Fibroblast of pulmonary artery (primary cell): ENCODE measurements at regions not wholly inside any gene's neighbourhood (a gene's known extent, or its start where the extent isn't known, plus 50 kb on each side); places are given as distances from the start of the nearest gene placed in this dataset.
"Not testable (repeated sequence)": the region's sequence is repeated elsewhere in the genome, so short reads cannot be mapped to it uniquely, and the experiment has no call there.

Experiments used
- DNase-seq: peaks from one replicate; pipeline ENCODE4 v3.0.0-alpha.2; 2010; ENCODE audit warnings: low read depth
- H3K4me3 ChIP-seq: replicated peaks from 2 replicates; pipeline ENCODE4 v1.5.1; 2011; ENCODE audit warnings: low read depth, mild to moderate bottlenecking, control low read depth, low read length, moderate library complexity
- TF ChIP-seq, protein P1 (sequence below): IDR thresholded peaks from 2 replicates; pipeline ENCODE4 v1.5.1; 2011; ENCODE audit warnings: mild to moderate bottlenecking, control low read depth, low read length, inconsistent platforms; ENCODE audit errors: missing control alignments

DNA sequence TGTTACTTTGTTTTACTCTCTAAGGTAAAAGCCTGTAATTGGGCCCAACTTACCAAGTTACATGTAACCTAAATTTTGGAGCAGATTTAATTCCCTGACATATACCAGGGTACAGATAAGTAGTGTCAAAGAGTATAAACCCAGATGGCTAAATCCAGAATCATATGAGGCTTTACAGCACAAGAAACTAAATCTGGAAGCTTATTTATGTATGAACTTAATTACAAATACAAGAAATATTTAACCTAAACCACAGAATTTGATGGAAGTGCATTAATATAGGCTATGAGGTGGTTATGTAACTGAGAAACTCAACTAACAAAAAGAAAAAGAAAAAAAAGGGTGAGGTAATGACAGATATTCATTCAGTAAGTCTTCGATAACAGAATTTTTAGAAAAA is 930.2 kb upstream of the ALCAM start:
- H3K4me3 ChIP-seq = no peak overlapping the region
- TF ChIP-seq, protein P1, sequence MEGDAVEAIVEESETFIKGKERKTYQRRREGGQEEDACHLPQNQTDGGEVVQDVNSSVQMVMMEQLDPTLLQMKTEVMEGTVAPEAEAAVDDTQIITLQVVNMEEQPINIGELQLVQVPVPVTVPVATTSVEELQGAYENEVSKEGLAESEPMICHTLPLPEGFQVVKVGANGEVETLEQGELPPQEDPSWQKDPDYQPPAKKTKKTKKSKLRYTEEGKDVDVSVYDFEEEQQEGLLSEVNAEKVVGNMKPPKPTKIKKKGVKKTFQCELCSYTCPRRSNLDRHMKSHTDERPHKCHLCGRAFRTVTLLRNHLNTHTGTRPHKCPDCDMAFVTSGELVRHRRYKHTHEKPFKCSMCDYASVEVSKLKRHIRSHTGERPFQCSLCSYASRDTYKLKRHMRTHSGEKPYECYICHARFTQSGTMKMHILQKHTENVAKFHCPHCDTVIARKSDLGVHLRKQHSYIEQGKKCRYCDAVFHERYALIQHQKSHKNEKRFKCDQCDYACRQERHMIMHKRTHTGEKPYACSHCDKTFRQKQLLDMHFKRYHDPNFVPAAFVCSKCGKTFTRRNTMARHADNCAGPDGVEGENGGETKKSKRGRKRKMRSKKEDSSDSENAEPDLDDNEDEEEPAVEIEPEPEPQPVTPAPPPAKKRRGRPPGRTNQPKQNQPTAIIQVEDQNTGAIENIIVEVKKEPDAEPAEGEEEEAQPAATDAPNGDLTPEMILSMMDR = no peak
- DNase-seq = no peak

DNA sequence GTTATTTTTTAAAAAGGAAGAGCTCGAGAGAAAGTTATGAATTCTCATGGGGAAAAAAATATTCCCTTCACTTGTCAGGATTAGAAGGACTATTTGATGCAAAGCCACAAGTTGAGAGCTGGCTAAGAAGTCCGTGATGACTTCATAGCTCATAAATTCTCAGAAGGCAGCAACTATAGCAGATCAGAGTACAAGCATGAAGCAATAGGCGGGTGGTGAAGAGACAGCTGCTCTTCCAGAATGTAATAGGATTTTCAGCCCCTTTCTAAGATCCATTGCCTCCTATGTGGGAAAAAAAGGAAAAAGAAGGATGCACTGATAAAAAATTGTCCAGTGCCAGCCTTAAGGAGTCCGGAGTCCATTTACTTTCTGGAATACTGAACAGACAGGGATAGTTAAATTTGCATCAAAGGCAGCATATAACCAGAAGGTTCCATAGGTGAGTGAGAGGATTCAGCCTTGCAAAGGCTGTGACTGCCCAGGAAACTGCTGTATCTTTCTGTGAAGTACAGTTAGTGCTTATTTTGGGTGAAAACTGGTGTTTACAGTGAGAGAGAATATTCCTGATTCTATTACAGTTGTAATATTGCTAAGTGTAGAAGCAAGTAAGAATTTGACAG is 929.5 kb upstream of the ALCAM start:
- DNase-seq = peak; percentile 67
- no peak overlapping the region for H3K4me3 ChIP-seq
- TF ChIP-seq, protein P1 = no peak

DNA sequence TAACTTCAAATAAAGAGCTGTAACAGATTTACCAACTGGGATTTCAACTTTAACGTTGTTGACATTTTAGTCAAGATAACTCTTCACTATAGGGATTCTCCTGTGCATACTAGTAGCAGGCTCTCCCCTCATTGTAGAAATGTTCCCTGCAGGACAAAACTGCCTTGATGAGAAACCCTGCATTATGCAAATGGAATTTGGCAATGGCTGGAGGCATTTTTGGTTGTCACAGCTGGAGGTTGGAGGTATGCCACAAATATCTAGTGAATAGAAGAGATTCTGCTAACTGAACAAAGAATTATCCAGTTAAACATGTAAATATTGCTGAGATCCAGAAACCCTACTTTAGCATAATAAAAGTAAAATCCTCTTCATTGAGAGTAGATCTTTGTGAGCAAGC is 928.8 kb upstream of the ALCAM start:
- TF ChIP-seq, protein P1 = no peak
- peak; percentile 66 for DNase-seq

DNA sequence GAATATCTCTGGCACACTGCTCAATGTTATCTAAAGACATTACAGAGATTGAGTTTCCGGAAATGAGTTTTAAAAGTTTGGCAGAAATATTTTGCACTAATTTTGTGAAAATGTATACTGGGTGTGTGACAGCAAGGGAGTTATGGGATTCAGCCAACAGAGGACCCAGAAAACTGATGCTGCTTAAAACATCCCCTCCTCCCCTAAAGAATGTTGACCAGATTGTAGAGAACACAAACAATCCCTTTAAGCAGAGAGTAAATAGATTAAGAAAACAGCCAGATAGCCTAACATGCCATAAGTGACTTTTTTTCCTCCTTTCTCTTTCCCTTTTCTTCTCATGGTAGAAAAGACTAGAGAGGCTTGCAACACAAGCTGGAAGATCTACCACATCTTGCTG is 928.0 kb upstream of the ALCAM start:
- TF ChIP-seq, protein P1 = no peak
- DNase-seq = peak; percentile 10
- H3K4me3 ChIP-seq = no peak overlapping the region

More for the DNA sequence above, 928.8 kb upstream of the ALCAM start:
- no peak overlapping the region for H3K4me3 ChIP-seq

DNA sequence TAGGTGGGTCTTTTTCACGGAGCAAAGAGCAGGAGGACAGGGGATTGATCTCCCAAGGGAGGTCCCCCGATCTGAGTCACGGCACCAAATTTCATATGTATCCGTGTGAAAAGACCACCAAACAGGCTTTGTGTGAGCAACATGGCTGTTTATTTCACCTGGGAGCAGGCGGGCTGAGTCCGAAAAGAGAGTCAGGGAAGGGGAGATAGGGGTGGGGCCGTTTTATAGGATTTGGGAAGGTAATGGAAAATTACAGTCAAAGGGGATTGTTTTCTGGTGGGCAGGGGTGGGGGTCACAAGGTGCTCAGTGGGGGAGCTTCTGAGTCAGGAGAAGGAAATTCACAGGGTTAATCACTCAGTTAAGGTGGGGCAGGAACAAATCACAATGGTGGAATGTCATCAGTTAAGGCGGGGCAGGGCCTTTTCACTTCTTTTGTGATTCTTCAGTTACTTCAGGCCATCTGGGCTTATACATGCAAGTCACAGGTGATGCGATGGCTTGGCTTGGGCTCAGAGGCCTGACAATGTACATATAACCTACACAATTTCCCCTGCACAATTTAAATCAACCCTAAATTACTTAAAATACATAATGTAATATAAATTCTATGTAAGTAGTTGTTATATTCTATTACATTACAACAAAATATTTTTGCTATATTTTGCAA is 921.3 kb upstream of the ALCAM start:
- not testable (repeated sequence) for DNase-seq, H3K4me3 ChIP-seq

DNA sequence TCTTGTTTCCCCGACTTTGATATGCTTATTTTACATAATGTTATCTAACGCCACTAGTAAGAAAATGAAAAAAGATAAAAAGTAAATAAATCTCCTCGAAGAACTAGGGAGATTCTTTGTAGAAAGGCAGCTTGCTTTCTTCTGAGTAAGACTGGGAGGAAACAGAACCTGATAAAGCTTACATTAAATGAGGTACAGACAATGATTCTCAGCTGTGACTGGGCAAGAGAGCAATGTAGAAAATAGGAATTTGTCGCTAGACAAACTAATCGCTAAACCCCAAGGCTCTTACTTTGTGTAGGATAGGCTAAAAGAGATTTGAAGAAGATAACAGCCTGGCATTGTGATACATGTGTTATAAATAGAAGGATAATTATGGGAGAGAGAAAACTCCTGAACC is 919.0 kb upstream of the ALCAM start:
- no peak overlapping the region for H3K4me3 ChIP-seq
- TF ChIP-seq, protein P1 = no peak
- DNase-seq = peak; percentile 2

DNA sequence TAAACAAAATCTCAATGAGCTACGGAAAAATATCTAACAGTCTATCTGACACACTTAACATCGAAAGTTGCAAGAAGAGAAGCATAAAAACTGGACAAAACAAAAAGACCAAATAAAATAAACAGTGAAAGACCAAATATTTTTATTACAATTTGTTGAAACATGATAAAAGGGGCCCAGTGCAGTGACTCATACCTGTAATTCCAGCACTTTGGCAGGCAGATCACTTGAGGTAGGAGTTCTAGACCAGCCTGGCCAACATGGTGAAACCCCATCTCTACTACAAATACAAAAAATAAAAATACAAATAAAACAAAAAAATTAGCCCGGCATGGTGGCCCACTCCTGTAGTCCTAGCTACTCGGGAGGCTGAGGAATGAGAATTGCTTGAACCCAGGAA is 914.0 kb upstream of the ALCAM start:
- TF ChIP-seq, protein P1 = no peak
- no peak overlapping the region for H3K4me3 ChIP-seq
- DNase-seq = no peak
